ENCODE measurements at regions not wholly inside any gene's neighbourhood (a gene's known extent, or its start where the extent isn't known, plus 50 kb on each side); places are given as distances from the start of the nearest gene placed in this dataset.

- POLR2A ChIA-PET = no interaction called here
- CTCF ChIA-PET = no interaction called here
Observed at GRCh38 chr18:41569867-41570266, 385.2 kb upstream of the PIK3C3 start.

- CTCF ChIA-PET = no interaction called here
- POLR2A ChIA-PET = no interaction called here
Observed at GRCh38 chr18:41561961-41562360, 393.1 kb upstream of the PIK3C3 start.

GRCh38 chr18:41558715-41559114, 396.3 kb upstream of the PIK3C3 start:
- POLR2A ChIA-PET = no interaction called here

GRCh38 chr18:41553716-41554115, 401.3 kb upstream of the PIK3C3 start:
- ChIA-PET POLR2A (no interaction called here), CTCF (no interaction called here)

More at GRCh38 chr18:41558715-41559114, 396.3 kb upstream of the PIK3C3 start:
- CTCF ChIA-PET = no interaction called here

GRCh38 chr18:41548521-41549260, 406.3 kb upstream of the PIK3C3 start:
- ChIA-PET CTCF (no interaction called here), POLR2A (no interaction called here)

GRCh38 chr18:41545091-41545888, 409.7 kb upstream of the PIK3C3 start:
- ChIA-PET POLR2A (no interaction called here), CTCF (no interaction called here)

- CTCF ChIA-PET = no interaction called here
- POLR2A ChIA-PET = no interaction called here
Observed at GRCh38 chr18:41543815-41544214, 411.2 kb upstream of the PIK3C3 start.

GRCh38 chr18:41540237-41540871, 414.7 kb upstream of the PIK3C3 start:
- POLR2A ChIA-PET = no interaction called here
- CTCF ChIA-PET = no interaction called here

- POLR2A ChIA-PET = no interaction called here
- CTCF ChIA-PET = no interaction called here
Observed at GRCh38 chr18:41538751-41539150, 416.3 kb upstream of the PIK3C3 start.

GRCh38 chr18:41537666-41538065, 417.4 kb upstream of the PIK3C3 start:
- ChIA-PET POLR2A (no interaction called here), CTCF (no interaction called here)

GRCh38 chr18:41532344-41533086, 422.5 kb upstream of the PIK3C3 start:
- CTCF ChIA-PET = no interaction called here
- POLR2A ChIA-PET = no interaction called here

GRCh38 chr18:41530970-41531369, 424.1 kb upstream of the PIK3C3 start:
- ChIA-PET CTCF (no interaction called here), POLR2A (no interaction called here)

GRCh38 chr18:41529093-41529492, 425.9 kb upstream of the PIK3C3 start:
- POLR2A ChIA-PET = no interaction called here
- CTCF ChIA-PET = no interaction called here

- ChIA-PET POLR2A (no interaction called here), CTCF (no interaction called here)
Observed at GRCh38 chr18:41526054-41526453, 429.0 kb upstream of the PIK3C3 start.

- CTCF ChIA-PET = no interaction called here
- POLR2A ChIA-PET = no interaction called here
Observed at GRCh38 chr18:41524674-41525470, 430.2 kb upstream of the PIK3C3 start.

- ChIA-PET CTCF (no interaction called here), POLR2A (no interaction called here)
Observed at GRCh38 chr18:41517142-41517541, 437.9 kb upstream of the PIK3C3 start.

- CTCF ChIA-PET = no interaction called here
- POLR2A ChIA-PET = no interaction called here
Observed at GRCh38 chr18:41513438-41513837, 441.6 kb upstream of the PIK3C3 start.

GRCh38 chr18:41504316-41504715, 450.7 kb upstream of the PIK3C3 start:
- ChIA-PET CTCF (no interaction called here), POLR2A (no interaction called here)

- ChIA-PET POLR2A (no interaction called here), CTCF (no interaction called here)
Observed at GRCh38 chr18:41501848-41502247, 453.2 kb upstream of the PIK3C3 start.

- ChIA-PET POLR2A (no interaction called here), CTCF (no interaction called here)
Observed at GRCh38 chr18:41499345-41499744, 455.7 kb upstream of the PIK3C3 start.

Measured in activated CD8-positive, alpha-beta memory T cell treated with anti-CD3 and anti-CD28 coated beads for 36 hours (primary cell).